ENCODE measurements at regions not wholly inside any gene's neighbourhood (a gene's known extent, or its start where the extent isn't known, plus 50 kb on each side); places are given as distances from the start of the nearest gene placed in this dataset.

DNA sequence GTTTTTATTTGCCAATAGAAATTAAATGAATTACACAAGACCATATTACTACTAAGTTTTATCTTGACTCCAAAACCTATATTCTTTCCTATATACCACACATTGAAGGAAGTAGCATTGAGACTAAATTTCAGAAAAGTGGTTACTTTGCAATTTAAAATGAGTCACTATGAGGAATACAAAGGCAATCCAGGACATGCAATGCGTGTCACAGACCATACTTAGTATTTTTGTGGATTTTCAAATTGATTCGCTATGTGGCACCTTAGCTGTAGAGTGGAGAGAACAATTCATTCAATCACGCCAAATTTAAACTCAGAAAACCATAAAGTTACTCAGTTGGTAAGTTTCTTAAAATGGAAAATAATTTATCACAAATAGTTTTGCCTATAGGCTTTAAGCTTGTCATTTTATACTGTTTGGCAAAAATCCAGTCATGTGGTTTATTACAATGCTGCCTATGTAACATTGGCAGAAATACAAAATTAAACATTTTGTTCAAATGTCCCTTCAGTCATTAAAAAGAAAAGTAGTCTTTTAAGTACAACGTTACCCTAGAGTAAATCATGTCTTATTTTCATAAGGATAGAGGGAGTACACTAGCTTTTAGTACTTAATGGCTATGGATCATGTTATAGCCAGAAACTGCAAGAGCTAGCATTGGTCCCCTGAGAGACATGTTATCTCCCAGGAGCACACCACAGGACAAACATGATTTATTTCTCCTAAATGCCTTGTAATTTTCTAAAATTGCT lies 222.8 kb upstream of the CDH7 start:
- Histone ChIP-seq H3K4me3 (ENCODE audit: low read length) (no peak overlapping the region), H3K9ac (ENCODE audit: low read length) (no peak overlapping the region), H3K27ac (ENCODE audit: low read length) (no peak overlapping the region), H2AFZ (ENCODE audit: low read length) (no peak overlapping the region), H3K9me3 (replicated peaks; ENCODE audit: insufficient read depth, low read length) (no peaks in the 10 kb centered on the region), H3F3A (ENCODE audit: insufficient read depth, low read length) (no peaks in the 10 kb centered on the region), H3K4me2 (ENCODE audit: low read depth, low read length) (no peak overlapping the region), H3K4me1 (ENCODE audit: low read length) (no peaks in the 10 kb centered on the region), H4K20me1 (ENCODE audit: insufficient read depth, low read length) (no peaks in the 10 kb centered on the region), H3K9me2 (replicated peaks; ENCODE audit: insufficient read depth, low read length) (no peaks in the 10 kb centered on the region), H3K79me2 (ENCODE audit: low read length) (no peaks in the 10 kb centered on the region), H3K36me3 (replicated peaks; ENCODE audit: insufficient read depth, low read length) (no peaks in the 10 kb centered on the region), H3K27me3 (replicated peaks; ENCODE audit: insufficient read depth, low read length) (no peaks in the 10 kb centered on the region)
- TF ChIP-seq EZH2 (optimal IDR thresholded peaks at IDR 0.05; ENCODE audit: low read depth, low read length) (no peak), EZH2phosphoT487 (IDR thresholded peaks at IDR 0.05; ENCODE audit: low read length) (no peak)
- TF ChIP-seq, protein P1, sequence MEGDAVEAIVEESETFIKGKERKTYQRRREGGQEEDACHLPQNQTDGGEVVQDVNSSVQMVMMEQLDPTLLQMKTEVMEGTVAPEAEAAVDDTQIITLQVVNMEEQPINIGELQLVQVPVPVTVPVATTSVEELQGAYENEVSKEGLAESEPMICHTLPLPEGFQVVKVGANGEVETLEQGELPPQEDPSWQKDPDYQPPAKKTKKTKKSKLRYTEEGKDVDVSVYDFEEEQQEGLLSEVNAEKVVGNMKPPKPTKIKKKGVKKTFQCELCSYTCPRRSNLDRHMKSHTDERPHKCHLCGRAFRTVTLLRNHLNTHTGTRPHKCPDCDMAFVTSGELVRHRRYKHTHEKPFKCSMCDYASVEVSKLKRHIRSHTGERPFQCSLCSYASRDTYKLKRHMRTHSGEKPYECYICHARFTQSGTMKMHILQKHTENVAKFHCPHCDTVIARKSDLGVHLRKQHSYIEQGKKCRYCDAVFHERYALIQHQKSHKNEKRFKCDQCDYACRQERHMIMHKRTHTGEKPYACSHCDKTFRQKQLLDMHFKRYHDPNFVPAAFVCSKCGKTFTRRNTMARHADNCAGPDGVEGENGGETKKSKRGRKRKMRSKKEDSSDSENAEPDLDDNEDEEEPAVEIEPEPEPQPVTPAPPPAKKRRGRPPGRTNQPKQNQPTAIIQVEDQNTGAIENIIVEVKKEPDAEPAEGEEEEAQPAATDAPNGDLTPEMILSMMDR (IDR thresholded peaks at IDR 0.05; ENCODE audit: low read length): no peak
- DNase-seq: no peak

DNA sequence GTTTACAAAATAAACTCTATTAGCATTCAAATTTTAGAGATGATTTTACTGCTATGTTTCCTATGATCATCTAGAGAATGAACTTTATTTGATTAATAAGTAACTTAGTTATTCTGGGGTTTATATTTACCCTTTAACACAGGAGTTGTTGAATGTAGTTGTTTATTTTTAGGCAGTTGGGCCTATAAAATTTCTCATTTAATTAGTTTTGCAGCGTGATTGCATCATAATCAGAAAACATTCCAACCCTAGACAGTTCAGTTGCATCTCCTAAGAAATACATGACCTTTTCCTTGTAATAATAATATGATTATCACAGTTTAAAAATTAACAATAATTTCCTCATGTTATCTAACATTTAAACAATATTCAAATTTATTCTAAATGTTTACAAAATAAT lies 224.7 kb upstream of the CDH7 start:
- no peak overlapping the region for H3K4me2 ChIP-seq (ENCODE audit: low read depth, low read length)
- no peaks in the 10 kb centered on the region for H3K36me3 ChIP-seq (replicated peaks; ENCODE audit: insufficient read depth, low read length)
- no peak overlapping the region for H3K9ac ChIP-seq (ENCODE audit: low read length)
- H2AFZ ChIP-seq (ENCODE audit: low read length): no peak overlapping the region
- no peak overlapping the region for H3K4me3 ChIP-seq (ENCODE audit: low read length)
- H3K79me2 ChIP-seq (ENCODE audit: low read length): no peaks in the 10 kb centered on the region
- H3K9me3 ChIP-seq (replicated peaks; ENCODE audit: insufficient read depth, low read length): no peaks in the 10 kb centered on the region
- no peaks in the 10 kb centered on the region for H3K9me2 ChIP-seq (replicated peaks; ENCODE audit: insufficient read depth, low read length)
- H3K27ac ChIP-seq (ENCODE audit: low read length): no peak overlapping the region
- H3K4me1 ChIP-seq (ENCODE audit: low read length): no peaks in the 10 kb centered on the region
- no peaks in the 10 kb centered on the region for H3K27me3 ChIP-seq (replicated peaks; ENCODE audit: insufficient read depth, low read length)
- no peak for TF ChIP-seq EZH2phosphoT487 (IDR thresholded peaks at IDR 0.05; ENCODE audit: low read length)
- TF ChIP-seq, protein P1 (IDR thresholded peaks at IDR 0.05; ENCODE audit: low read length): no peak
- H3F3A ChIP-seq (ENCODE audit: insufficient read depth, low read length): no peaks in the 10 kb centered on the region
- no peaks in the 10 kb centered on the region for H4K20me1 ChIP-seq (ENCODE audit: insufficient read depth, low read length)
- no peak for DNase-seq

DNA sequence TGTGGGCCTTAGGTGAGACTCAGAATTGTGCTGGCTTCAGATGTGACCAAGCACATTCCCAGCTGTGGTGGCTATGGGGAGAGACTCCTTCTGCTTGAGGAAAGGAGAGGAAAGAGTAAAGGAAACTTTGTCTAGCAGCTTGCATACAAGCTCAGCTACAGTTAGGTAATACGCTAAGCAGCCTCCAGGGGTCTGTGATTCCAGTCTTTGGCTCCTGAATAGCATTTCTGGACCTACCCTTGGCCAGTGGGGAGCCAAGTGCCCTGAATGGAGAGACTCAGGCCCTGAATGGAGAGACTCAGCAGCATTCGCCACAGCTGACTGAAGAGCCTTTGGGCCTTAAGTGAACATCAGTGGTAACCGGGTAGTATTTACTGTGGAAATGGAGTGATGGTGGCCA lies 227.4 kb upstream of the CDH7 start:
- H4K20me1 ChIP-seq (ENCODE audit: insufficient read depth, low read length): no peaks in the 10 kb centered on the region
- no peak overlapping the region for H3K4me3 ChIP-seq (ENCODE audit: low read length)
- H3K79me2 ChIP-seq (ENCODE audit: low read length): no peaks in the 10 kb centered on the region
- H3K4me2 ChIP-seq (ENCODE audit: low read depth, low read length): no peak overlapping the region
- no peaks in the 10 kb centered on the region for H3F3A ChIP-seq (ENCODE audit: insufficient read depth, low read length)
- H2AFZ ChIP-seq (ENCODE audit: low read length): no peak overlapping the region
- no peak overlapping the region for H3K9ac ChIP-seq (ENCODE audit: low read length)
- H3K36me3 ChIP-seq (replicated peaks; ENCODE audit: insufficient read depth, low read length): no peaks in the 10 kb centered on the region
- no peak for DNase-seq
- H3K9me3 ChIP-seq (replicated peaks; ENCODE audit: insufficient read depth, low read length): no peaks in the 10 kb centered on the region
- H3K27ac ChIP-seq (ENCODE audit: low read length): no peak overlapping the region
- no peak for TF ChIP-seq EZH2 (optimal IDR thresholded peaks at IDR 0.05; ENCODE audit: low read depth, low read length)
- TF ChIP-seq, protein P1 (IDR thresholded peaks at IDR 0.05; ENCODE audit: low read length): no peak
- TF ChIP-seq EZH2phosphoT487 (IDR thresholded peaks at IDR 0.05; ENCODE audit: low read length): no peak
- H3K27me3 ChIP-seq (replicated peaks; ENCODE audit: insufficient read depth, low read length): no peaks in the 10 kb centered on the region
- H3K9me2 ChIP-seq (replicated peaks; ENCODE audit: insufficient read depth, low read length): no peaks in the 10 kb centered on the region
- no peaks in the 10 kb centered on the region for H3K4me1 ChIP-seq (ENCODE audit: low read length)

Data from MM.1S (cell line).